IMR-90 (cell line): ENCODE measurements at regions not wholly inside any gene's neighbourhood (a gene's known extent, or its start where the extent isn't known, plus 50 kb on each side); places are given as distances from the start of the nearest gene placed in this dataset.

Experiments used
- ATAC-seq: fragments of 200-7000 bp; cut with Tn5 transposase; 2 replicates; pipeline ENCODE4 v1.9.1; 2020; ENCODE audit warnings: low read depth, mild to moderate bottlenecking, moderate library complexity
- BruUV-seq: library from RNA; stranded (reverse); fragments of 400-500 nt; replicated peaks from 2 replicates; lab custom pipeline; 2021; lab: Mats Ljungman, UMichigan
- CTCF ChIA-PET: fragments of 300-600 bp; formaldehyde crosslinking; extraction: SDS; loops from one replicate; lab custom pipeline; 2021; ENCODE audit warnings: antibody characterized with exemption; lab: Yijun Ruan, JAX
- POLR2A ChIA-PET: fragments of 300-600 bp; sonication (Branson Sonifier 250); formaldehyde crosslinking; loops from one replicate; lab custom pipeline; 2022; ENCODE audit warnings: antibody characterized with exemption; ENCODE audit not compliant: unreplicated experiment; lab: Charles Lee
- DNase-seq: peaks from one replicate; pipeline ENCODE4 v3.0.0; 2013
- H2AFZ ChIP-seq: replicated peaks from 2 replicates; pipeline ENCODE3; 2013; ENCODE audit warnings: low read length, mild to moderate bottlenecking; ENCODE audit not compliant: poor library complexity
- H2AK5ac ChIP-seq: 2 replicates; pipeline ENCODE4 v1.6.1; 2013; ENCODE audit warnings: low read depth, low read length, inconsistent platforms
- H2AK9ac ChIP-seq: replicated peaks from 2 replicates; pipeline ENCODE3; 2013; ENCODE audit warnings: mild to moderate bottlenecking, low read depth, low read length, moderate library complexity; ENCODE audit not compliant: poor library complexity
- H2BK120ac ChIP-seq: 2 replicates; pipeline ENCODE4 v1.6.1; 2013; ENCODE audit warnings: low read depth, low read length, inconsistent platforms
- H2BK15ac ChIP-seq: 3 replicates; pipeline ENCODE4 v1.6.1; 2013; ENCODE audit warnings: low read depth, low read length, inconsistent platforms
- H2BK20ac ChIP-seq: 2 replicates; pipeline ENCODE4 v1.6.1; 2013; ENCODE audit warnings: low read depth, mild to moderate bottlenecking, inconsistent platforms, low read length, moderate library complexity
- H2BK5ac ChIP-seq: 2 replicates; pipeline ENCODE4 v1.6.1; 2013; ENCODE audit warnings: mild to moderate bottlenecking, low read depth, low read length, inconsistent platforms; ENCODE audit not compliant: poor library complexity, severe bottlenecking
- H3K14ac ChIP-seq: replicated peaks from 2 replicates; pipeline ENCODE4 v1.6.1; 2013; ENCODE audit warnings: low read depth, low read length, inconsistent platforms
- H3K18ac ChIP-seq: 2 replicates; pipeline ENCODE4 v1.6.1; 2013; ENCODE audit warnings: low read depth, low read length, control low read depth
- H3K23ac ChIP-seq: 2 replicates; pipeline ENCODE4 v1.6.1; 2013; ENCODE audit warnings: low read depth, low read length, inconsistent platforms
- H3K27ac ChIP-seq: 2 replicates; pipeline ENCODE4 v1.5.1; 2013; ENCODE audit warnings: mild to moderate bottlenecking, control low read depth, low read length; ENCODE audit not compliant: insufficient read depth
- H3K27me3 ChIP-seq: 2 replicates; pipeline ENCODE4 v1.6.1; 2013; ENCODE audit warnings: low read length; ENCODE audit not compliant: control insufficient read depth, insufficient read depth
- H3K36me3 ChIP-seq: 2 replicates; pipeline ENCODE4 v1.6.1; 2013; ENCODE audit warnings: low read length, mixed read lengths; ENCODE audit not compliant: control insufficient read depth, insufficient read depth
- H3K4ac ChIP-seq: 2 replicates; pipeline ENCODE4 v1.6.1; 2013; ENCODE audit warnings: low read depth, low read length, inconsistent platforms
- H3K4me1 ChIP-seq: 2 replicates; pipeline ENCODE4 v1.6.1; 2013; ENCODE audit warnings: low read length, mixed read lengths; ENCODE audit not compliant: control insufficient read depth, insufficient read depth
- H3K4me2 ChIP-seq: 2 replicates; pipeline ENCODE4 v1.6.1; 2013; ENCODE audit warnings: low read depth, mild to moderate bottlenecking, control low read depth, low read length, moderate library complexity
- H3K4me3 ChIP-seq: 2 replicates; pipeline ENCODE4 v1.5.1; 2013; ENCODE audit warnings: low read depth, mild to moderate bottlenecking, control low read depth, low read length, moderate library complexity; ENCODE audit not compliant: insufficient read depth
- H3K56ac ChIP-seq: 2 replicates; pipeline ENCODE4 v1.6.1; 2013; ENCODE audit warnings: low read length, inconsistent platforms; ENCODE audit not compliant: insufficient read depth; ENCODE audit errors: extremely low read depth
- H3K79me1 ChIP-seq, 2 experiments: 2 replicates each; pipeline ENCODE4 v1.6.1; 2013; ENCODE audit warnings: low read length in 2 of 2, inconsistent platforms in 1 of 2, low read depth in 1 of 2
- H3K9ac ChIP-seq: 2 replicates; pipeline ENCODE4 v1.6.1; 2013; ENCODE audit warnings: low read depth, low read length, control low read depth
- H3K9me1 ChIP-seq: 2 replicates; pipeline ENCODE4 v1.6.1; 2013; ENCODE audit warnings: low read length, inconsistent platforms; ENCODE audit not compliant: insufficient read depth
- H3K9me3 ChIP-seq: 2 replicates; pipeline ENCODE4 v1.6.1; 2013; ENCODE audit warnings: low read length; ENCODE audit not compliant: control insufficient read depth, insufficient read depth
- H4K20me1 ChIP-seq: 2 replicates; pipeline ENCODE4 v1.6.1; 2013; ENCODE audit warnings: low read length, inconsistent platforms; ENCODE audit not compliant: insufficient read depth
- H4K5ac ChIP-seq: 2 replicates; pipeline ENCODE4 v1.6.1; 2013; ENCODE audit warnings: mild to moderate bottlenecking, low read depth, low read length, control low read depth
- H4K8ac ChIP-seq, 2 experiments: 2 replicates each; pipeline ENCODE4 v1.6.1; 2013; ENCODE audit warnings: low read depth in 2 of 2, low read length in 2 of 2, control low read depth in 1 of 2, inconsistent platforms in 1 of 2
- H4K91ac ChIP-seq: 2 replicates; pipeline ENCODE4 v1.6.1; 2013; ENCODE audit warnings: low read depth, low read length, inconsistent platforms; ENCODE audit not compliant: insufficient read depth
- BHLHE40 ChIP-seq: fragments of 150-350 bp; IDR thresholded peaks from 2 replicates; pipeline ENCODE4 v1.6.1; 2016; ENCODE audit warnings: mild to moderate bottlenecking, low read depth, low read length
- CEBPB ChIP-seq: IDR thresholded peaks from 2 replicates; pipeline ENCODE4 v1.6.1; 2012; ENCODE audit warnings: low read depth, low read length, improper control_type of control experiment
- CHD1 ChIP-seq: IDR thresholded peaks from 2 replicates; pipeline ENCODE4 v1.6.1; 2012; ENCODE audit warnings: low read depth, low read length, improper control_type of control experiment
- CTCF ChIP-seq: conservative IDR thresholded peaks from 2 replicates; pipeline ENCODE4 v1.5.1; 2012; ENCODE audit warnings: mild to moderate bottlenecking, low read depth, low read length, improper control_type of control experiment
- FOS ChIP-seq: fragments of 150-350 bp; IDR thresholded peaks from 2 replicates; pipeline ENCODE4 v1.6.1; 2016; ENCODE audit warnings: low read depth, low read length
- MAFK ChIP-seq: IDR thresholded peaks from 2 replicates; pipeline ENCODE4 v1.6.1; 2012; ENCODE audit warnings: low read depth, low read length, improper control_type of control experiment
- MAZ ChIP-seq: IDR thresholded peaks from 2 replicates; pipeline ENCODE4 v1.6.1; 2012; ENCODE audit warnings: low read depth, mild to moderate bottlenecking, low read length, improper control_type of control experiment, moderate library complexity, borderline replicate concordance
- MXI1 ChIP-seq: IDR thresholded peaks from 2 replicates; pipeline ENCODE4 v1.6.1; 2012; ENCODE audit warnings: low read depth, mild to moderate bottlenecking, low read length, moderate library complexity, borderline replicate concordance
- NFE2L2 ChIP-seq: fragments of 150-350 bp; IDR thresholded peaks from 2 replicates; pipeline ENCODE4 v1.6.1; 2016; ENCODE audit warnings: low read depth, mild to moderate bottlenecking, low read length
- POLR2A ChIP-seq: IDR thresholded peaks from 2 replicates; pipeline ENCODE4 v1.6.1; 2012; ENCODE audit warnings: mild to moderate bottlenecking, low read depth, low read length
- RAD21 ChIP-seq: IDR thresholded peaks from 2 replicates; pipeline ENCODE4 v1.6.1; 2012; ENCODE audit warnings: low read length, improper control_type of control experiment
- RCOR1 ChIP-seq: IDR thresholded peaks from 2 replicates; pipeline ENCODE4 v1.6.1; 2012; ENCODE audit warnings: mild to moderate bottlenecking, low read length, improper control_type of control experiment; ENCODE audit not compliant: insufficient replicate concordance
- RFX5 ChIP-seq: IDR thresholded peaks from 2 replicates; pipeline ENCODE4 v1.8.0; 2012; ENCODE audit warnings: low read depth, mild to moderate bottlenecking, low read length, moderate library complexity
- SMC3 ChIP-seq: fragments of 150-350 bp; IDR thresholded peaks from 2 replicates; pipeline ENCODE4 v1.6.1; 2016; ENCODE audit warnings: low read depth, mild to moderate bottlenecking, antibody characterized with exemption, low read length, moderate library complexity
- USF2 ChIP-seq: fragments of 150-350 bp; IDR thresholded peaks from 2 replicates; pipeline ENCODE4 v1.6.1; 2017; ENCODE audit warnings: mild to moderate bottlenecking, antibody characterized with exemption, low read length, low read depth
- WGBS, 2 experiments: methylation state at CpG; one replicate each; pipeline versions ENCODE4 v1.1.5 to v1.1.7; 2013; ENCODE audit warnings: missing lambda C conversion rate in 2 of 2; ENCODE audit not compliant: insufficient read length in 1 of 2; ENCODE audit errors: extremely low coverage in 2 of 2; 5-methylcytosine and 5-hydroxymethylcytosine counted together
- dilution Hi-C: fragments of 300-500 bp; cut with HindIII; formaldehyde crosslinking; loops from one replicate; pipeline ENCODE4 v1.14.3; 2018; ENCODE audit warnings: low sequenced_read_pairs; ENCODE audit not compliant: unreplicated experiment
- in situ Hi-C: fragments of 300-500 bp; cut with MboI; formaldehyde crosslinking; loops from 3 replicates; pipeline ENCODE4 v1.14.3; 2019; ENCODE audit warnings: low sequenced_read_pairs, inconsistent platforms, mixed read lengths
- intact Hi-C: fragments of 100-400 bp; cut with micrococcal nuclease; formaldehyde crosslinking; loops from 2 replicates; pipeline ENCODE4 v1.10.0; 2022
- TF ChIP-seq, protein P1 (sequence below): fragments of 150-350 bp; IDR thresholded peaks from 2 replicates; pipeline ENCODE4 v1.6.1; 2016; ENCODE audit warnings: low read depth, mild to moderate bottlenecking, low read length, moderate library complexity, borderline replicate concordance

DNA sequence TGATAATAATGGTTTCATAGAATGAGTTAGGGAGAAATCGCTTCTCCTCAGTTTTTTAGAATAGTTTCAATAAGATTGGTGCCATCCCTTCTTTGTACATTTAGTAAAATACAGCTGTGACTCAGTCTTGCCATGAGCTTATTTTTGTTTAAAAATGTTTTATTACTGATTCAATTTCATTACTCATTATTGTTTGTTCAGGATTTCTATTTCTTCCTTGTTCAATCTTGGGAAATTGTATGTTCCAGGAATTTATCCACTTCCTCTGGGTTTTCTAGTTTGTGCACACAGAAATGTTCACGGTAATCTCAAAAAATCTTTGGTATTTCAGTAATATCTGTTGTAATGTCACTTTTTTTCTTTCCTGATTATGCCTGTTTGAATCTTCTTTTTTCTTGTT lies 371.5 kb upstream of the SETBP1 start:
- Histone ChIP-seq H2AFZ (no peak overlapping the region), H3K4me2 (no peak overlapping the region), H2BK20ac (no peak overlapping the region), H4K20me1 (no peaks in the 10 kb centered on the region), H4K8ac (no peak overlapping the region), H3K4ac (no peak overlapping the region), H3K27me3 (no peaks in the 10 kb centered on the region), H2BK5ac (no peak overlapping the region), H3K36me3 (no peaks in the 10 kb centered on the region), H3K9ac (no peak overlapping the region), H3K56ac (no peak overlapping the region), H3K4me1 (no peaks in the 10 kb centered on the region), H3K18ac (no peak overlapping the region), H3K27ac (no peak overlapping the region), H2BK15ac (no peak overlapping the region), H3K4me3 (no peak overlapping the region), H2AK5ac (no peak overlapping the region), H4K91ac (no peak overlapping the region), H3K14ac (no peak overlapping the region), H3K23ac (no peak overlapping the region), H3K79me1 (no peaks in the 10 kb centered on the region), H3K9me1 (no peaks in the 10 kb centered on the region), H2AK9ac (no peak overlapping the region), H3K9me3 (no peaks in the 10 kb centered on the region), H4K5ac (no peak overlapping the region), H2BK120ac (no peak overlapping the region)
- peak; percentile 15 for DNase-seq
- ChIA-PET POLR2A (no interaction called here), CTCF (no interaction called here)
- no peak for ATAC-seq
- no peak for TF ChIP-seq POLR2A
- TF ChIP-seq CHD1: no peak
- no peak for TF ChIP-seq BHLHE40
- no peak for TF ChIP-seq CEBPB
- no peak for TF ChIP-seq RFX5
- no peak for TF ChIP-seq RCOR1
- TF ChIP-seq RAD21: no peak
- TF ChIP-seq MXI1: no peak
- TF ChIP-seq SMC3: no peak
- no peak for TF ChIP-seq CTCF
- TF ChIP-seq FOS: no peak
- no peak for TF ChIP-seq MAZ
- TF ChIP-seq NFE2L2: no peak
- TF ChIP-seq USF2: no peak
- TF ChIP-seq MAFK: no peak
- TF ChIP-seq, protein P1, sequence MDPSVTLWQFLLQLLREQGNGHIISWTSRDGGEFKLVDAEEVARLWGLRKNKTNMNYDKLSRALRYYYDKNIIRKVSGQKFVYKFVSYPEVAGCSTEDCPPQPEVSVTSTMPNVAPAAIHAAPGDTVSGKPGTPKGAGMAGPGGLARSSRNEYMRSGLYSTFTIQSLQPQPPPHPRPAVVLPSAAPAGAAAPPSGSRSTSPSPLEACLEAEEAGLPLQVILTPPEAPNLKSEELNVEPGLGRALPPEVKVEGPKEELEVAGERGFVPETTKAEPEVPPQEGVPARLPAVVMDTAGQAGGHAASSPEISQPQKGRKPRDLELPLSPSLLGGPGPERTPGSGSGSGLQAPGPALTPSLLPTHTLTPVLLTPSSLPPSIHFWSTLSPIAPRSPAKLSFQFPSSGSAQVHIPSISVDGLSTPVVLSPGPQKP: no peak
- BruUV-seq: no TSS peak
- intact Hi-C loops (no loop called here), dilution Hi-C loops (no loop called here), in situ Hi-C loops (no loop called here)
- WGBS, 2 experiments: no CpG with 5 or more reads among the region's 2 CpGs
